H9 (cell line): ENCODE measurements at regions not wholly inside any gene's neighbourhood (a gene's known extent, or its start where the extent isn't known, plus 50 kb on each side); places are given as distances from the start of the nearest gene placed in this dataset.

Experiments
- DNase-seq: peaks from one replicate; pipeline ENCODE4 v3.0.0-alpha.2; 2017
- H2AFZ ChIP-seq: one replicate; pipeline ENCODE4 v1.6.1; 2013; ENCODE audit warnings: mild to moderate bottlenecking, low read length, control low read depth, moderate library complexity
- H2AK5ac ChIP-seq: 2 replicates; pipeline ENCODE4 v1.6.1; 2013; ENCODE audit warnings: low read length, control low read depth, mixed read lengths; ENCODE audit not compliant: insufficient read length
- H2BK120ac ChIP-seq: one replicate; pipeline ENCODE4 v1.6.1; 2013; ENCODE audit warnings: low read depth, mild to moderate bottlenecking, low read length, control low read depth, inconsistent platforms; ENCODE audit not compliant: poor library complexity, severe bottlenecking
- H2BK12ac ChIP-seq: 2 replicates; pipeline ENCODE4 v1.6.1; 2013; ENCODE audit warnings: low read length, control low read depth, mixed read lengths, low read depth; ENCODE audit not compliant: insufficient read length
- H2BK15ac ChIP-seq: 2 replicates; pipeline ENCODE4 v1.6.1; 2013; ENCODE audit warnings: low read depth, low read length, control low read depth
- H2BK20ac ChIP-seq: one replicate; pipeline ENCODE4 v1.6.1; 2013; ENCODE audit warnings: low read depth, mild to moderate bottlenecking, low read length, control low read depth, inconsistent platforms; ENCODE audit not compliant: poor library complexity, severe bottlenecking
- H2BK5ac ChIP-seq: 2 replicates; pipeline ENCODE4 v1.6.1; 2013; ENCODE audit warnings: low read length, control low read depth, mixed read lengths; ENCODE audit not compliant: insufficient read length
- H3K14ac ChIP-seq: 2 replicates; pipeline ENCODE4 v1.6.1; 2013; ENCODE audit warnings: low read length, control low read depth; ENCODE audit not compliant: insufficient read depth
- H3K18ac ChIP-seq: 2 replicates; pipeline ENCODE4 v1.6.1; 2013; ENCODE audit warnings: low read depth, mild to moderate bottlenecking, mixed read lengths, low read length, control low read depth; ENCODE audit not compliant: insufficient read length
- H3K23ac ChIP-seq: 2 replicates; pipeline ENCODE4 v1.6.1; 2013; ENCODE audit warnings: low read length, control low read depth, mixed read lengths, low read depth; ENCODE audit not compliant: insufficient read length
- H3K23me2 ChIP-seq: 2 replicates; pipeline ENCODE4 v1.6.1; 2013; ENCODE audit warnings: low read depth, mild to moderate bottlenecking, mixed read lengths, low read length, control low read depth; ENCODE audit not compliant: insufficient read length, poor library complexity, severe bottlenecking
- H3K27ac ChIP-seq: 2 replicates; pipeline ENCODE4 v1.5.1; 2013; ENCODE audit warnings: low read length, control low read depth, mixed read lengths, low read depth; ENCODE audit not compliant: insufficient read length
- H3K27me3 ChIP-seq: 2 replicates; pipeline ENCODE4 v1.6.1; 2013; ENCODE audit warnings: low read length, control low read depth, inconsistent platforms; ENCODE audit not compliant: insufficient read depth
- H3K4ac ChIP-seq: 2 replicates; pipeline ENCODE4 v1.6.1; 2013; ENCODE audit warnings: low read depth, mild to moderate bottlenecking, control low read depth, inconsistent platforms, low read length, moderate library complexity
- H3K4me1 ChIP-seq: 2 replicates; pipeline ENCODE4 v1.6.1; 2013; ENCODE audit warnings: low read length, control low read depth, inconsistent platforms; ENCODE audit not compliant: insufficient read depth
- H3K4me2 ChIP-seq: 2 replicates; pipeline ENCODE4 v1.6.1; 2013; ENCODE audit warnings: low read length, control low read depth, mixed read lengths; ENCODE audit not compliant: insufficient read length, insufficient read depth
- H3K56ac ChIP-seq: 2 replicates; pipeline ENCODE4 v1.6.1; 2013; ENCODE audit warnings: low read depth, mild to moderate bottlenecking, mixed read lengths, low read length, control low read depth; ENCODE audit not compliant: insufficient read length
- H3K79me1 ChIP-seq: 2 replicates; pipeline ENCODE4 v1.6.1; 2013; ENCODE audit warnings: low read depth, mild to moderate bottlenecking, moderate library complexity, low read length, control low read depth, inconsistent platforms; ENCODE audit not compliant: insufficient read depth, poor library complexity, severe bottlenecking
- H3K79me2 ChIP-seq: 2 replicates; pipeline ENCODE4 v1.6.1; 2013; ENCODE audit warnings: low read length, control low read depth, inconsistent platforms; ENCODE audit not compliant: insufficient read depth
- H3K9ac ChIP-seq: 2 replicates; pipeline ENCODE4 v1.6.1; 2013; ENCODE audit warnings: low read length, control low read depth, mixed read lengths; ENCODE audit not compliant: insufficient read length; ENCODE audit errors: extremely low read depth
- H3K9me3 ChIP-seq: one replicate; pipeline ENCODE4 v1.6.1; 2013; ENCODE audit warnings: low read depth, low read length, inconsistent platforms; ENCODE audit not compliant: control insufficient read depth
- H3T11ph ChIP-seq: one replicate; pipeline ENCODE4 v1.6.1; 2013; ENCODE audit warnings: mild to moderate bottlenecking, low read length, control low read depth, inconsistent platforms
- H4K20me1 ChIP-seq: one replicate; pipeline ENCODE4 v1.6.1; 2013; ENCODE audit not compliant: control insufficient read depth, insufficient read length, insufficient read depth
- H4K5ac ChIP-seq: 2 replicates; pipeline ENCODE4 v1.6.1; 2013; ENCODE audit warnings: low read depth, mild to moderate bottlenecking, mixed read lengths, low read length, control low read depth; ENCODE audit not compliant: insufficient read length
- H4K8ac ChIP-seq: replicated peaks from 2 replicates; pipeline ENCODE4 v1.6.1; 2013; ENCODE audit warnings: low read length, control low read depth, mixed read lengths, low read depth; ENCODE audit not compliant: insufficient read length
- H4K91ac ChIP-seq: 2 replicates; pipeline ENCODE4 v1.6.1; 2013; ENCODE audit warnings: low read depth, mild to moderate bottlenecking, moderate library complexity, mixed read lengths, low read length, control low read depth; ENCODE audit not compliant: insufficient read length
- H3K27ac Mint-ChIP-seq, 3 experiments: 2 replicates in 2 of 3; 3 replicates in 1 of 3; pipeline ENCODE4 v1.8.0; 2020 to 2021; ENCODE audit warnings: mixed read lengths in 3 of 3, mild to moderate bottlenecking in 1 of 3, moderate library complexity in 1 of 3
- H3K27me3 Mint-ChIP-seq: 2 replicates; pipeline ENCODE4 v1.8.0; 2021; ENCODE audit warnings: low read depth, mild to moderate bottlenecking, moderate library complexity, mixed read lengths
- H3K36me3 Mint-ChIP-seq, 3 experiments: 2 replicates in 2 of 3; 3 replicates in 1 of 3; pipeline ENCODE4 v1.8.0; 2020 to 2021; ENCODE audit warnings: low read depth in 3 of 3, mixed read lengths in 3 of 3; ENCODE audit not compliant: insufficient read depth in 1 of 3
- H3K4me1 Mint-ChIP-seq, 2 experiments: 2 replicates each; pipeline ENCODE4 v1.8.0; 2020; ENCODE audit warnings: mixed read lengths in 2 of 2
- H3K4me3 Mint-ChIP-seq, 2 experiments: 2 replicates in 1 of 2; 3 replicates in 1 of 2; pipeline ENCODE4 v1.8.0; 2020 to 2021; ENCODE audit warnings: mild to moderate bottlenecking in 2 of 2, mixed read lengths in 2 of 2, moderate library complexity in 1 of 2
- H3K9me3 Mint-ChIP-seq, 2 experiments: 2 replicates in 1 of 2; 3 replicates in 1 of 2; pipeline ENCODE4 v1.8.0; 2020; ENCODE audit warnings: mild to moderate bottlenecking in 2 of 2, mixed read lengths in 2 of 2, moderate library complexity in 1 of 2
- CTCF ChIP-seq: fragments of 200-600 bp; sonication (generic); conservative IDR thresholded peaks from 3 replicates; pipeline ENCODE4 v1.8.0; 2021; ENCODE audit warnings: antibody characterized with exemption, mild to moderate bottlenecking
- WGBS: extraction: QIAGEN DNeasy Blood & Tissue Kit; methylation state at CpG from one replicate; pipeline ENCODE4 v1.1.7; 2013; ENCODE audit warnings: missing lambda C conversion rate, low lambda C conversion rate, mixed read lengths; ENCODE audit not compliant: insufficient read length; ENCODE audit errors: extremely low coverage; 5-methylcytosine and 5-hydroxymethylcytosine counted together

DNA sequence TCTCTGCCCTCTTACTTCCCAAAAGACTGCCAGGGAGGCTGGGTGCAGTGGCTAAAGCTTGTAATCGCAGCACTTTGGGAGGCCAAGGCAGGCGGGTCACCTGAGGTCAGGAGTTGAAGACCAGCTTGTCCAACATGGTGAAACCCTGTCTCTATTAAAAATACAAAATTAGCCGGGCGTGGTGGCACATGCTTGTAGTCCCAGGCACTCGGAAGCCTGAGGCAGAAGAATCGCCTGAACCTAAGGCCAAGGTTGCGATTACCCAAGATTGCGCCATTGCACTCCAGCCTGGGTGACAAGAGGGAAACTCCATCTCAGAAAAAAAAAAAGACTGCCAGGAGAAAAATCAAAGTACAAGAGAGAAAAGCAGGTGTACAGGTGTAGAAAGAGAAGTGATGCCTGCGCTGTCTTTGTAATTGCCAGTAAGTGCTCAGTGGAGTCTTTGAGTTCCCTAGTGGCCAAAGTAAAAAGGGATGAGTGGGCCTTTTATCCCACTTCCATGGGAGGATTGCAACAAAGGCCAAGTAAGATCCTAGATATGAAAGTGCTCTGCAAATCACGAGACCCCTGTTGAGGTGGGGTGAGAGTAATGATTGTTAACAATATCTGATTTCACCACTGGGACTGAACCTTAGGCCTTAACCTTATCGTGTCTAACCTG lies 94.7 kb upstream of the WNT4 start:
- WGBS: no CpG with 5 or more reads among the region's 11 CpGs

More for the DNA sequence above, 94.7 kb upstream of the WNT4 start:
- Mint-ChIP-seq H3K4me3 (no peak overlapping the region), H3K4me1 (peaks cover 17 to 39% of the 10 kb centered on the region in 2 experiments), H3K27me3 (peaks cover 4% of the 10 kb centered on the region), H3K9me3 (no peaks in the 10 kb centered on the region), H3K27ac (no peak overlapping the region), H3K36me3 (no peaks in the 10 kb centered on the region)
- H4K20me1 ChIP-seq: no peaks in the 10 kb centered on the region
- no peak overlapping the region for H2BK15ac ChIP-seq
- H3K23me2 ChIP-seq: no peaks in the 10 kb centered on the region
- no peaks in the 10 kb centered on the region for H3K79me2 ChIP-seq
- no peak overlapping the region for H3K18ac ChIP-seq
- H4K8ac ChIP-seq: no peak overlapping the region
- no peak overlapping the region for H3K14ac ChIP-seq
- H3K4ac ChIP-seq: no peak overlapping the region
- no peaks in the 10 kb centered on the region for H3K79me1 ChIP-seq
- H2AFZ ChIP-seq: no peak overlapping the region
- H2BK5ac ChIP-seq: no peak overlapping the region
- H3K27me3 ChIP-seq: no peaks in the 10 kb centered on the region
- no peak overlapping the region for H3K27ac ChIP-seq
- no peak overlapping the region for H4K91ac ChIP-seq
- H2AK5ac ChIP-seq: no peak overlapping the region
- no peak overlapping the region for H2BK12ac ChIP-seq
- no peak overlapping the region for H3K4me2 ChIP-seq
- H3K9ac ChIP-seq: no peak overlapping the region
- H2BK20ac ChIP-seq: no peak overlapping the region
- no peaks in the 10 kb centered on the region for H3K9me3 ChIP-seq
- H2BK120ac ChIP-seq: no peak overlapping the region
- no peak overlapping the region for H4K5ac ChIP-seq
- H3K56ac ChIP-seq: no peak overlapping the region
- no peaks in the 10 kb centered on the region for H3K4me1 ChIP-seq
- DNase-seq: no peak
- no peak overlapping the region for H3T11ph ChIP-seq
- TF ChIP-seq CTCF: no peak
- no peak overlapping the region for H3K23ac ChIP-seq
